GM19025 (cell line): ENCODE measurements at regions not wholly inside any gene's neighbourhood (a gene's known extent, or its start where the extent isn't known, plus 50 kb on each side); places are given as distances from the start of the nearest gene placed in this dataset.
"Not testable (repeated sequence)": the region's sequence is repeated elsewhere in the genome, so short reads cannot be mapped to it uniquely, and the experiment has no call there.

Experiments used
- ATAC-seq: cut with Tn5 transposase; IDR thresholded peaks from one replicate; pipeline ENCODE4 v1.9.1; 2021; ENCODE audit warnings: mild to moderate bottlenecking, low read depth, moderate library complexity; ENCODE audit not compliant: unreplicated experiment

GRCh38 chr11:116678887-116679286 is 93.9 kb downstream of the BUD13 start:
- ATAC-seq: no peak

DNA sequence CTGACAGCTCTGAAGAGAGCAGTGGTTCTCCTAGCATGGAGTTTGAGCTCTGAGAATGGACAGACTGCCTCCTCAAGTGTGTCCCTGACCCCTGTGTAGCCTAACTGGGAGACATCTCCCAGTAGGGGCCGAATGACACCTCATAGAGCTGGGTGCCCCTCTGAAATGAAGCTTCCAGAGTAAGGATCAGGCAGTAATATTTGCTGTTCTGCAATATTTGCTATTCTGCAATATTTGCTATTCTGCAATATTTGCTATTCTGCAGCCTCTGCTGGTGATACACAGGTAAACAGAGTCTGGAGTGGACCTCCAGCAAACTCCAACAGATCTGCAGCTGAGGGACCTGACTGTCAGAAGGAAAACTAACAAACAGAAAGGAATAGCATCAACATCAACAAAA is 105.5 kb downstream of the BUD13 start:
- not testable (repeated sequence) for ATAC-seq

GRCh38 chr11:116666673-116667249 is 106.0 kb downstream of the BUD13 start:
- not testable (repeated sequence) for ATAC-seq

DNA sequence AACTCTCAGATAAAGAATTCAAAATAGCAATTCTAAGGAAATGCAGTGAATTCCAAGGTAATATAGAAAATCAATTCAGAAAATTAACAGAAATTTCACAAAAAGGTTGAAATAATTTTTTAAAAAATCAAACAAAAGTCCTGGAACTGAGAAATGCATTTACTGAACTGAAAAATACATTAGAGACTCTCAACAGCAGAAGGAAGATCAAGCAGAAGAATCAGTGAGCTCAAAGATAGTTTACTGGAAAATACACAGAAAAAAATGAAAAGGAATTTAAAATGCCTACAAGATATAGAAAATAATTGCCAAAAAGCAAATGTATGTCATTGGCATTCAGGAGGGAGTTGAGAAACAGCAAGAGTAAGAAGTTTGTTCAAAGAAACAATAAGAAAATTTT is 107.3 kb downstream of the BUD13 start:
- ATAC-seq: no peak

DNA sequence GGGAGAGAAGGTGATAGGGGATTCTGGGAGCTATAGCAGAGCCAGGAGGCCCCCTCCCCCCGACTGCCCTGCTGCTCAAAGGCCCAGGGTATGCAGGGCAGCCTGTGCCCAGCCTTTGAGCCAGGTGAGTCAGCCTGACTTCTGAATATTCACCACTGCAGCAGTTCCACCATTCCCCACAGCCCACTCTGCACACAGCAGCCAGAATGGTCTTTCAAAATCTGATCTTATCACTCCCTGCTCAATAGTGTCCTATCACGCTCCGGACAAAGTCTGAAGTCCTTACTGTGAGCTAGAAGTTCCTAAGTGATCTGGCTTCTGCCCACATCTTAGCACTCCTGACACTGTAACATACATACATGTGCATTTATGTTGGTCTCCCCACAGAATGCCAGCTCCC is 111.7 kb downstream of the BUD13 start:
- no peak for ATAC-seq

- ATAC-seq: no peak
Observed at GRCh38 chr11:116660011-116660410, 112.8 kb downstream of the BUD13 start.

DNA sequence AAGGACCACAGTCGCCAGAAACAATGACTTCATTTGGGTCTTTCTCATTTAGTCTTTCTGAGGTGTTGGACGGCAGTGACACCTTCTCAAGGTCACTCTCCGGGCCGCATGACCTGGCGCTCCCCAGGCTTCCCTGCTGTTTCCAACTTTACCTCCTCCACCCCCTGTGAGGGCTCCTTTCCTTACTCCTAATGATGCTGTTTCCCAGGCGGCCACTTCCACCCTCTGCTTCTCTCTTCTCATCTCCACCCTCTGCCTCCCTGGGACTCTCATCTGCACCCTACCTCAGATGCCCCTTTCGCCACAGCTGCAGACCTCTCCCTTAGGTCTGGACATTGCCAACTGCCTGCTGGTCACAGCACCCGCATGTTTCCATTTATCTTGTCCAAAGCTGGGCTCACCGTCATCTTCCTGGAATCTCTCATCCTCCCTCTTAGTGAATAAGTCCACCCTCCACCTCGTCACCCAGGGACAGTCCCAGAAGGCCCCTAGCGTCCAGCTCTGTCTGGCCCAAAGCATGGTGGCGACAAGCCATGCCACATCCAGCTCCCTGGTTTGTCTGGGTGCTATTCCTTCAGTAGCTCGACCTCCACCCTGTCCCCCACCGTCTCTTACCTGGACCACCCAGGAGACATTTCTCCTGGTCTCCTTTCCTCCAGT is 113.8 kb downstream of the BUD13 start:
- ATAC-seq: no peak

DNA sequence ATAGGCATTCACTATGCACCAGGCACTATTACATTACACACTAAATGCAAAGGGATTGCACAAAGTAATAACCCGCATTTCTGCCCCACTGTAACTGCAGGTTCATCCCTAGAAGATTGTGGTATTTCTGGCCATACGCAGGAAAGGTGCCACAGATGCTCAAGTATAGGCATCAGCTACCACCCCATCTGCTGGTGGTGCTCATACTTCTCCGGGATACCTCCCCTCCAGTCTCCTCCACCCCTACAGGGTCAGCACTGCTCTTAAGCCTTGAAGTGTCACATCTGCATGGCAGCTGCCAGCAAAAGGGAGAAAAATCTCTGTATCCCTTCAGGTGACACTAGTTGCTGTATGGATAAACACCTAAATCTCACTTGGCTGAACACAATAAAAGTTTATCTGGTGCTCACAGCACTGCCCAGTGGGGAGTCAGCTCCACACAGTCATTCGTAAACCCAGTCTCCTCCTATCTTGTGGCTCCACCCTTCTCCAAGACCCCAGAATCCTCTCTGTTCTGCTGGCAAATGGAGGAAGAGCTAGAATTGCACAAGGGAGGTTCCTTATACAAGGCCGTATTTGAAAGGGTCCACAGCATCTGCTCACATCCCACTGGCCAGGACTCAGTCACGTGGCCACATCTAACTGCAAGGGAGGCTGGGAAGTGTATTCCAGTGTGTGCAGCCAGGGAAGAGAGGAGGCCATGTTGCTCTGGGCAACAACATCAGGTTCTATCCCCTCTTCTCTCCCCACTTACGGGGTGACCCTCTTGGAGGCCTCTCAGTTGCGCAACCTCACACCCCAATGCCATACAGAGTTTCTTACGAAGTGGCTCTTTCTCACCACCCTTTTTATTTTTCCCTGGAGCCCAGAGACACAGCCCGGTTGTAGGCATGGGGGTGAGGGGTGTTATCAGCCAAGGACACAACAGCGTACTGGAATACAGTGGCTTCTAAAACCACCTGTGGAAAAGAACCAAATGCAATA is 114.7 kb downstream of the BUD13 start:
- no peak for ATAC-seq

DNA sequence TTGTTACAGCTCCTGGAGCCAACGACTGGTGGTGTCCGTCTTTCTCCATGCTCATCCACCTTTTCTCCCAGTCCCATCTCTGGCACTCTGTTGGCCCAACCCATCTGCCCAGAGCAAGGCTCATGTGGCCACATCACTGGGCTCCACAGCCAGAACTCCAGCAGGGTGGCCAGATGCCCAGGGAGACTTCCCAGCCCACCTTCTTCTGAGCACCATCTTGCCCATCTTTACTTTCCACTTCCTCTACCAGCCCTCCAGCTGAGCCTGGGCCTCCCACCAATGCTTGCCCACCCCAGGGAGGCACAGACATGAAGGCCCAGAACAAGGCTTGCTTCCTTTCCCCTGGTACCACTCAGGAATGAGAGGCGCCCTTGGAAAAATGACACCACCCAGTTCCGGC is 116.8 kb downstream of the BUD13 start:
- ATAC-seq: no peak

GRCh38 chr11:116654526-116654925 is 118.3 kb downstream of the BUD13 start:
- no peak for ATAC-seq

DNA sequence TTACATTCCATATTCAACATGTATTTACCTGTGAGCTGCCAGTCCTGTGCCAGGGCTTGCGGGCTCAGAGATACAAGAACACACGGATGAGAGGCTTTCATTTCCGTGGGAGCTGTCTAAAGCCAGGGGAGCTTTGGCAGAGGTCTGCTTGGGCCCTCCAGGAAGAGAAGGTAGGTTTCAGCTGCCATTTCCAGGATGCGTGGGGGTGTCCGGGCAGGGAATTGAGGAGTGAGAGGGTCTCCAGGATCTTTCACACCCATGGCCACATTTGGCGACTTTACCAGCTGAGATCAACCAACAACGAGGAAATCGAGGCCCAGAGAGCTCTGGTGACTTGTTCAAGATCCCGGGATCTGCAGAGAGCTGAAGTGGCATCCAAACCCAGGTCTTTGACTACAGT is 119.6 kb downstream of the BUD13 start:
- no peak for ATAC-seq

DNA sequence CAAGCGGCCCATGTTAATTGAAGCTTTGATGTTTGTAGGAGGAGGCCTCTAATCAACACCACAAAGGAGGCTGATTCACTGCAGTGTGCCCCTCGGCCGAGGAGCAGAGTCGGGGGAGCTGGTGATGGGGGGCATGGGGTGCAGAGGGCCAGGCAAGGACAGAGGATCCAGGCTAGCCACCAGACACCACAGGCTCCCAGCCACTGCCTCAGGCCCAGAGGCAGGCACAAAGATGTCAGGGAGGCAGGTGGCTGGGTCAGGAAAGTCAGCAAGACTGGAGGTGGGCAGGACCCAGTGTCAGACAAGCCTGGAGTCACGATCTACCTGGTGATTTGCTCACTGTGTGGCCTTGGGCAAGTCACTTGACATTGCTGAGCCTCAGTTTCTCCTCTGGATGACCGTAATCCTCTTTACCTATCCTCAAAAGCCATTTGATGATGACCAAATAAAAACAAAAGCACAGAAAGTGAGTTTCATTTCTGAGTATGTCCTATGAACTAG is 121.0 kb downstream of the BUD13 start:
- ATAC-seq: no peak

DNA sequence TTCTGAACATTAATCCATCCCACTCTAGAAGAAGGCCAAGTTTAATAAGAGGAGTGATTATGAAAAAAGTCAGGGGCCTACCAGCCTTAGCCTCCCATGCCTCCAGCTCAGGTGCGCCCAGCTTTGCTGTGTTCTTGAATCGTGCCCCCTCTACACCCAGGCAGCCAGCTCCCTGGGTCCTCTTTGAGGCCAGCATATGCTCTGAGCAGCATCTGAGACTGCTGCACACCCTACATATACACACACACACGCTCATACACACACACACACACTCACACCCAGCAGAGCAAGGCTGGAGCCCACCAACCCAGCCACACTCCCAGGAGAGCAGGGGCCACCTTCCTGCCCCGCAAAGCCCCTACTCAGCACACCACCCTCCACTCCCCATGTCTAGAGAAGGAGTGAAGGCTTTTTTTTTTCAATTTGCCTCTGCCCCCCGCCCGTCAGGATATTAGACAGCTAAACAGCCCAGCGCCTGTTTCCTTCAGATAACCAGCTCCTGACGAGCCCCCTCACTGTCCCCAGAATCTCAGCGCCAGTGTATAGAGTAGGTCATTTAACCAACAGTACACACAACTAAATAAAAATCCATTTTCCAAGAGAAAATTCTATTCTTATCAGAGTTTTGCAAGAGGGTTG is 121.6 kb downstream of the BUD13 start:
- ATAC-seq: no peak

DNA sequence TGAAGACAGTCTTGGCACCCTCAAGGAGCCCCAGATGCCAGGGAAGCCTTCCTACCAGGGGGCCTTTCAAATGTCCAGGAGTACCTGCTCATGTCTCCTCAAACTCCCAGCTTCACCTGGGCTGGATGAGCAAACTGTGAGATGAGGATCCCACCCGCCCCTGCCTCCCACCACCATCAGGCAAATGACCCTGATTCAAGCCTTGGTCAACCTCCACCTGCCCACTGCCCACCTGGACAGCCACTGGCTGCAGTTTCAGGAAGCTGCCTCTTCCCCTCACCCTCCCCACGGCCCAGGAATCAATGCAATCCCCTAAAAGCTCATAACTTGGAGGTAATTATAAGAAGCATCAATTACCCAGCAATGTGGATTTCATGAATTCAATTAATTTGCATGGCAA is 122.7 kb downstream of the BUD13 start:
- no peak for ATAC-seq

DNA sequence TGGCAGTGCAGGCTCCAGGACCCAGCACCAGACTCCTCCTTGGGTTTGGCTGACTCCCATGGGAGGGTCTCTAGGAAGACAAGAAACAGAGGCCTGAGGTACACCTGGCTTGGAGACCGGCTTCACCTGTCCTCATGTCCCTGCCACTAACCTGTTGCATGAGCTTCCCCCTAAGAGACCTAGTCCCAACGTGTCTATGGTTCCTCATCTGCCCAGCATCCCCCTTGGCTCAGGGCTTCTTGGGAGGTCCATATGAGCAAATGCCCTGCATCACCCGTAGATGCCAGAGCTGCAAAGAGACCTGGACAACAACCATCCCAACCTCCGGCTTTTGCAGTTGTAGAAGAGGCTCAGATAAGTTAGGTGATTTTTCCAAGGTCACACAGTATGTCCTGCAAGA is 123.5 kb downstream of the BUD13 start:
- ATAC-seq: no peak

GRCh38 chr11:116648247-116649174 is 124.3 kb downstream of the BUD13 start:
- no peak for ATAC-seq

GRCh38 chr11:116647305-116648080 is 125.3 kb downstream of the BUD13 start:
- no peak for ATAC-seq

DNA sequence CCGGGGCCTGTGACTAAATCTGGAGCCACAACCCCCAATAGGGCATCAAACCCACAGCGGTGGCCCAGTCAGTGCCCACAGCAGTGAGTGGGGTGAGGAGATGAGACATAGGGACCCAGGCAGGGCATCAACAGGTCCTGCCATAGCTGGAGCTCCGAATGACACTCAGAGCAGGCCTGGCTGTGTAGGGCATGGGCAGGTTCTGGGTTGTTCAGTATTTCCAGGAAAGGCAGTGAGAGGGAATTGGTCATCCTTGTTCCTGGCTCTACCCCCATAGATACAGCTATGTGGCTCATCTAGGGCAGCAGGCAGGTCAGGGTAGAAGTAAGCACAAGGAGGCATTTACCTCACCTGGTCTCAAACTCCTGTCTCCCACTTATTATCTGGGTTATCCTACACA is 126.6 kb downstream of the BUD13 start:
- ATAC-seq: no peak

DNA sequence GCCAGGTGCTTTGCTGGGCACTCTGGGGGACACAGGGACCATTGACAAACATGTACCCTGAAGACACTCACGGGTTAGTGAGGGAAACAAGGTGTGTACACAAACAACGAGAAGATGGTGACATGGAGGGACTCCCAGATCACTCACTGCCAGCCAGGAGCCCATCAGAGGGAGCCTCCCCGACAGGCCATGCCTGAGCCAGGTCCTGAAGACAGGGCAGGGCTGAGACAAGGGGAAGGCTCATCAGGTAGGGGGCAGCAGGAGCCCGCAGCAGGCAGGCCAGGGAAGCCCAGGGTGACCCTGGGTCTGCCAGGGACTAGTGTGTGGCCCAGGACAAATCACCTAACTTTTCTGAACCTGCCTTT is 127.9 kb downstream of the BUD13 start:
- ATAC-seq: no peak
